Fibroblast of skin of left biceps (primary cell): ENCODE measurements at regions not wholly inside any gene's neighbourhood (a gene's known extent, or its start where the extent isn't known, plus 50 kb on each side); places are given as distances from the start of the nearest gene placed in this dataset.
"Not testable (repeated sequence)": the region's sequence is repeated elsewhere in the genome, so short reads cannot be mapped to it uniquely, and the experiment has no call there.

Experiments used
- DNase-seq, 2 experiments: peaks; one replicate each; pipeline ENCODE4 v3.0.0-alpha.2; 2013; ENCODE audit warnings: low read depth in 2 of 2

DNA sequence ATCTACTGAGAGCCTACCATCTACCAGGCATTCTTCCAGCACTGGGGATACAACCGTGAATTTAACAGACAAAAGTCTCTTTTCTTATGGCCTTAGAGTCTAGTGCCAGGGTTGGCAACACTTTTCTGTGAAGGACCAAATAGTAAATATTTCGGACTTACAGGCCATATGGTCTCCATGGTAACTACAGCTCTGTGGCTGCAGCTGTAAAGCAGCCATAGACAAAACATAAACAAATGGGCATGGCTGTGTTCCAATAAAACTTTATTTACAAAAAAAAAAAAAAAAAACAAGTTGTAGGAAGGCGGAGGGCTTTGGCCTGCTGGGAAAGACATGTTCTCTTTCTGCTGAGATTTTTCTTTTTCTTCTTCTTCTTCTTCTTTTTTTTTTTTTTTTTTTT, 98.7 kb downstream of the ABCC12 start:
- DNase-seq = no peak

DNA sequence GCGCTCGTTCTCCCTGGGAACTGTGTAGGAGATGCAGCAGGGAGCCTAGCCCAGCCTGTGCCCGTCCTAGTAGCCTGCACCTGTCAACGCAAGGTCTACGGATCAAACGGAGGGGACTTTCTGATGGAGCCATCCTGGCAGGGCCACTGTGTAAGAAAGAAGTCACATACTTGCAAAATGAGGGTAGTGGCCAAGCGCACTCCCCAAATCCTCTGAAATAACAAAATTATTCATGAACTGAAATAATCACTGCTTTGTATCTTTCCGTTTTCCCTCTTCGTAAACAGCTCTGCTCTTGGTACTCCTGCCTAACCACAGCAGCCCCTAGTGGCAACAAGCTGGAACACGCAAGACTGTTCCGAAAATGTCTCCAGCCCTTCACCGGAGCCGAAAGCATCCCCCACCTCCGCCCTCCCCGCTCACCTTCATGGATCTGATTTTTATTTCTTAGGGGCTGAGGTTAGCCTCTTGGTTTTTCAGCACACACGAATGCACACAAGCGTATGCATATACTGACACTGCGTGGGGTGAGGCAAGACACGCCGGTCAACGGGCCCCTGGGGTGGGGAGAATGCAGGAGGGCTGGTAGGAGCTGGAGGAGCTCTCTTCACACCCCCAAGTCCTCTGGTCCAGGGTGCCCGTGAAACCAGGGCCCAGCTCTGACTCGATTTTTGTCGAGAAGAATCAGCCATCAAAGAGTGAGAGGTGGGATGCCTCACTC, 100.8 kb downstream of the ABCC12 start:
- DNase-seq = no peak

DNA sequence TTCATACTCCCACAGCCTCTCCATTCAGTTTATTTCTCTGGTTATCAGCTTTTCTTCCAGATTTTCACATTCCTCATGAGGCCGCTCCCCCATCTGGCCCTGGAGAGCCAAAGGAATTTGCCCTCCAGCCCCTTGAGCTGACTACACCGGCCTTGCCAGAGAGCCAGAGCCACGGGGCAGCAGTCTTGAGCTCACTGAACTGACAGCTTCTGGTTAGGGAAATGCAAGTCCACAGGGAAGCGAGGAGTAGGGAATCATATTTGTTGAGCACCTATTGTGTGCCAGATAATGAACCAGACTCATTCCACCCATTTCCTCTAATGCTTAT, 102.4 kb downstream of the ABCC12 start:
- no peak for DNase-seq

DNA sequence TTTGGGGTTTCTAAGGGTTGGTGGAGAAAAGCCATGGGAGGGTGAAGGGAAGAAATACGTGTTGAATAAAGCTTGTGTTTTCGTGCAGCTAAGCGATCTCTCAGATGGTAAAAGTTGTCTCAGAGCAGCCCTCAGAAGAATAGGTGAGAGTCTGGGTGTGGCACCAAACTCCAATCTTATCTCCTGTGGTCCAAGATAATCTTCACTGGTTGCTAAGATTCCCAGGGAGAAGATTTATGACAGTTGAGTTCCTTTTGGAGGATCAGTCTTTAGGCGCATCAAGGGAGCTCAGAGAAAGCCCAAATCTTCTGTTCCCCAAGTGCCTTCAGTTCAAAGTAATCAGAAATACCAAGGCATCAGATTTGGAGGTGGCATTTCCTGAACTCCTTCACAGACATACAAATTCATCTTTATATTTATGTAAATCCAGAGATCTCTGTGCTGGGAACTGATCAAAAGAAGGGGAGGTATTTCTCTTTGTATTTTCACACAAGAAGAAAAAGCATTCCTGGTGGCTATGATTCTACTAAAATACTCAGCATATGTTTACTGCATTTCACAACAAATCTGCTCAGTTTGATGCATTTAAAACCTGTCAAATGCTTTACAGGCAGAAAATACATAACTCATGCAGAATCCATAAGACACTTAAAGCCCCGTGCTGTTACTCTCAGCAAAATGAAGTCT, 102.9 kb downstream of the ABCC12 start:
- DNase-seq = no peak

DNA sequence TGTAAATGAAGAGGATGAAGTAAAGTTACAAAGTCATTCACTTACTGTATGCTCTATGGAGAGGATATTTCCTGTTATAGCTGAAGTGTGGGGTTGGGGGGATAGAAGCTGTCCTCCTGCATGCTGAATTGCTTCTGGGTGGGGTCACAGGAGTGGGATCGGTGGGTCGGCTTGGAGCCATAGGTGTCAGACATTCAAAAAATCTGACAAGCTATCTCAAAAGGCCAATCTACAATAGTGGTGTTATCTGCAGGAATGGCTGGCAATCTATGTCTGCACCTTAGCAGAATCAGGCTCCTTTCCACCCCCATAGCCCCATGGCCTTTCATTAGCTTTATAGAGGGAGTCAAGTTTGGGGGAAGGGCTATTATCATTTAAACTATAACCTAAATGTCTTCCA, 104.9 kb downstream of the ABCC12 start:
- no peak for DNase-seq

DNA sequence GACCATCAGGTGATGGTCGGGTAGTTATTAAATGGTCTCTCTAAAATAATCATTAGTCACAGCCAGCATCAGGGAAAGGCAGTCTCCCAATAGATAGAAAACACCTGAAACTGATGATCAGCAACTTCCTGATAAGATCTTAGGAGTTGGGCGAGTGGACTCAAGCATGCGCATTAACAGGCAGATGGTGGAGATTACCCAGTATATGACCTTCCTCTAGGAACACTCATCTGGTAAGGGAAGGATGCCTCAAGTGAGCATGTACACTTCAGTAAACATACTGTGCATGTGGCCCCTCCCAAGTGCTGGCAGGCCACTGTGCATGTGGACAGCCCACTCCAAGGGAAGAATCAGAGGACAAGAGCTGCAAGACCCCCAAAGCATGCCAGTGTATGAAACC, 105.9 kb downstream of the ABCC12 start:
- no peak for DNase-seq

DNA sequence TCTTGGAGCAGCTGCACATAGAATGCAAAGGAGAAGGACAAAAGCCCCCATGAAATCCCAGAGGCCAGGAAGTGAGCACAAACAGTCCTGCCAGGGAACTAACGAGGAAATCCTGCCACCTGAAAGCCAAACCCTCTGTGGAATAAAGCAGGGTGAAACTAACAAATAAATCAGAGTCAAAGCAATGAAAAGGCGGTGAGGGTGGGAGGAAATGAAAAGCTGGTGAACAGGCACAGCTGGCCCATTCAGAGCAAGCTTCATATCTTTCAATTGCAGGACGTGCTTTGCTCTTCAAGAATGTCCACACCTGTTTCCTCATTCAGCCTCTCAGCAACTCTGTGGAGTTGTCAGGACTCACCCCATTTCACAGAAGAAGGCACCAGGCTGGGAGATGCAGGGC, 108.1 kb downstream of the ABCC12 start:
- no peak for DNase-seq

- DNase-seq = no peak
These were observed 108.6 kb downstream of the ABCC12 start for GRCh38 chr16:48047241-48047640.

DNA sequence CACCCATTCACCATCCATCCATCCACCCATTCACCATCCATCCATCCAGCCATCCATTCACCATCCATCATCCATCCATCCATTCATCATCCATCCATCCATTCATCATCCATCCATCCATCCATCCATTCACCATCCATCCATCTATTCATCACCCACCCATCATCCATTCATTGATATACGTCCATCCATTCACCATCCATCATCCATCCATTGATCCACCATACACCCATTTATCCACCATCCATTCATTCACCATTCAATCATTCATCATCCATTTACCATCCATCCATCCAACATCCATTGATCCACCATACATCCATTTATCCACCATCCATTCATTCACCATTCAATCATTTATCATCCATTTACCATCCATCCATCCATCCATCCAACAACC, 111.7 kb downstream of the ABCC12 start:
- DNase-seq = no peak

DNA sequence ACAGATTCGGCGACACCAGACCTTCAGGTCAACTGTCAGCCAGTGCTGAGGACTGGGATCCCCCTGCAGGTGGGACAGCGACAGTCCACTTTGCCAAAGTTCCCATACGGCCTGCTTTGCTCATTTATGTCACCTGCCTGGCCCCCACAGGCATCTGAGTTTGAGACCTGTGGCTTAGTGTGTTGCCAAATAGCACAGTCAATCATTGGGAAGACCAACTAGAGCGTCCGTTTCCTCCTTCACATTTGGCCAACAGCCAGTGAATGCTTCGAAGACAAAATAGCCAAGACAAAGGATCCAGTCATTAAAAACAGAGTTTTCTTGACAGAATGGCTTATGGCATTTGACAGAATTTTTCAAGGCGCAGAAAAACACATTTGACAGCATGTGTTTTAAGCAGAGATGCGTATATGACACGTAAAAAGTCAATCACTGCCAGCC, 113.8 kb downstream of the ABCC12 start:
- DNase-seq = no peak

- no peak for DNase-seq
These were observed 120.7 kb downstream of the ABCC12 start for GRCh38 chr16:48035142-48035541.

DNA sequence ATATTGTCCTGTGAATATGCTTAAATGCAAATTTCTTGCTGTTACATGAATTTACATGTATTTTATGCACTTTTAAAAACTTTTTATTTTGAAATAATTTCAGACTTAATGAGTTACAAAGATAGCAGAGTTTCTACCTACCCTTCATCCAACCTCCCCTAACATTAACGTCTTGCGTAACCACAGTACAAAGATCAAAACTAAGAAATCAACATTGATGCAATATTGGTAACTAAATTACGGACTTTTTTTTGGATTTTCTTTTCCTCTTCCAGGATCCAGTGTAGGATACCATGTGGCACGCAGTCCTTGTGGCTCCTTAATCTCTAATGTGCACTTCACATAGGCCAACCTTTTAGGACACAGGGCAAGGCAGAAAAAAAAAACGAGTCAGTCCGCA, 124.9 kb downstream of the ABCC12 start:
- no peak for DNase-seq

DNA sequence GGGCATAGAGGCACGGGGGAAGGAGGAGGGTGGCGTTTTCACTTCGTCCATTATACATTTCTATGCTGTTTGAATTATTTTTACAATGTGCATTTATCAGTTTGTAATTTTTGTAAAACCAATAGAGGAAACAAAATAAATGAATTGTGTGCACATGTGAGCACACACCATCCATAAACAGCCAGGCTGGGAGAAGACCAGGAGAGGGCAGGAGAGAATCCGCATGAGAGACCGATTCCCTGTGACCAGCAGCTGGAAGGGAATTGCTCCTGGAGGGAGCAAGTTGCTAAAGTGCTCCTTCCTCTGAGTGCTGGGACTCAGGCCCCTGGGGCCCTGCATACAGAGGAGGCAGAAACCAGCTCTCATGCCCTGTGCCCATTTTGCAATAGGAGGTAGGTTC, 126.0 kb downstream of the ABCC12 start:
- no peak for DNase-seq

DNA sequence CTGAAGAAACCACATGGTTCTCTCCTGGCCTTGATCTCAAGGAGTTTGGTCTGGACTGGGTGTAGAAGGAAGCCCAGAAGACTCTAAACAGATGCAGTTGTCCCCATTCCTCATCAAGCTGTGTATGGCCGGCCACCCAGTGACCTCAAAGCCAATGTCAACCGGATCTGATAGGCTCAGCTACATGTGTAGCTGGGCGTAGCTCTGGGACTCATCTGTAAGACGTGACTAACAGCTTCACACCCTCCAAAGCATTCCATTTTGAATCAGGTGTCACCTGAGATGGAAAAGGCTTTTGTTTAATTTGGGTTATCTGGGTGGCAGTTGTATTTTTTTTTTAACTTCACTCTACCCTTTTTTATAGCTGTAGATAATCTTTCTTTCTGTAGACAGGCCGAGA, 130.4 kb downstream of the ABCC12 start:
- DNase-seq = no peak

GRCh38 chr16:48024042-48024441, 131.8 kb downstream of the ABCC12 start:
- no peak for DNase-seq

DNA sequence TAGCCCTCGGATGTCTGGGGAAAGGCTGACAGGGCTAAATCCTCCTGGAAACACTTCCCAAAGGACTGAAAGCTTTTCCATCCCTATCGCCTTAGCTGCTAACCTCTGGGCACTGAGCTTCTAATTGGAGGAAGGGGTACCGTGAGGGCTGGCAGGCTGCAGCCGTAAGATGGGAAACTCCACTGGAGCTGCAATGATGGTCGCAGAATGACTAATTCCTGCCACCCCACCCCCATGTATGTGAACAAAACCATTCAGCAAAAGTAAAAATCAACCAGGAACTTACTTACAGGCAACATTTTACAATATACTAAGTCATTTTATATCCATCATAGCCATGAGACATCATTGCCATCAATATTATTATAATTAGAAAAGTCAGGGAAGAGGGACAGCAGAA, 133.3 kb downstream of the ABCC12 start:
- no peak for DNase-seq

GRCh38 chr16:48020617-48021016, 135.2 kb downstream of the ABCC12 start:
- DNase-seq = not testable (repeated sequence)

- no peak for DNase-seq
These were observed 141.3 kb downstream of the ABCC12 start for GRCh38 chr16:48014349-48015135.

- DNase-seq = no peak
These were observed 142.3 kb downstream of the ABCC12 start for GRCh38 chr16:48013491-48013901.

DNA sequence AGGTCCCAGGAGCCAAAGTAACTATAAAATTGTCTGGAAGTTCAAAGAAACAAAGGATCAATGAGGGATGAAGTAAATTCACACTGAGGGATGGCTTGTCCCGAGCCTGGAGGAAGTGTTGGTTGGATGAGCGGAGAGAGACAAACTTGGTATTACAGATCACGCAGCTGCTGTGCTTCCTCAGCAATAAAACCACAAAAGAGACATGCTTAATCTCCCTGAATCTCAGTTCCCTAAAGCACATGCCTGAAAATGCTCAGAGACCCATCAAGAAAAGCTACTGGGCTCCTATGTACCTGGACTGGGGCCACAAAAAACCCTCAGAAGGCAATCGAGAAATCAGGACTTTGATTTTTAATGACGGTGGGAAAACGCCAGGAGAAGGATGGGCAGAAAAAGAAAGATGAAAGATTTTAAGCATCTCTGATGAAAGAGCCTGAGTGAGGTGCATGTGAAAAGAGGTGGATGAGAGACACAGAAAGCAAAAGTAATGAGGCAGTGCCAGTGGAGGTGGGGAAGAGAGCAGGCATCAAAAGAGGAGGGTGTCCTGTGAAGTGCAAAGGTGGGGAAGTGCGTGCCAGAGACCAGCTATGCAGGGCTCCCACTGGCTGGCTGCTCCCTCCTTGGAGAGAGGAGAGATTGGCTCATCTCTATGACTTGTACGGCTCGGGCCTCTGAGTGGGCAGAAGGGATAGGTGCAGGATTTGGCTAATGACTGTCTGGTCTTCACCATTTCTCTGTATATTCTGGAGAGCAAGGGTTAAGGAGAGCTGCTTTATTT, 143.7 kb downstream of the ABCC12 start:
- no peak for DNase-seq

- DNase-seq = no peak
These were observed 144.3 kb downstream of the ABCC12 start for GRCh38 chr16:48011466-48011865.

- DNase-seq = no peak
These were observed 147.7 kb downstream of the ABCC12 start for GRCh38 chr16:48008011-48008525.
